Neural progenitor cell (in vitro differentiated cells): ENCODE measurements at regions not wholly inside any gene's neighbourhood (a gene's known extent, or its start where the extent isn't known, plus 50 kb on each side); places are given as distances from the start of the nearest gene placed in this dataset.

ENCODE experiments used
- DNase-seq: peaks from one replicate; pipeline ENCODE4 v3.0.0-alpha.2; 2016; ENCODE audit warnings: low spot score
- H2AFZ ChIP-seq: fragments of 200-600 bp; sonication (generic); replicated peaks from 2 replicates; pipeline ENCODE4 v1.6.1; 2016; ENCODE audit warnings: antibody characterized with exemption
- H3F3A ChIP-seq: fragments of 200-600 bp; sonication (generic); 2 replicates; pipeline ENCODE4 v1.6.1; 2016; ENCODE audit warnings: antibody characterized with exemption, low read depth
- H3K27ac ChIP-seq: fragments of 200-600 bp; sonication (generic); 2 replicates; pipeline ENCODE4 v1.5.1; 2016; ENCODE audit warnings: mild to moderate bottlenecking
- H3K27me3 ChIP-seq: fragments of 200-600 bp; sonication (generic); 2 replicates; pipeline ENCODE4 v1.6.1; 2016; ENCODE audit warnings: mild to moderate bottlenecking, moderate library complexity
- H3K36me3 ChIP-seq: fragments of 200-600 bp; sonication (generic); 2 replicates; pipeline ENCODE4 v1.5.1; 2016
- H3K4me1 ChIP-seq: fragments of 200-600 bp; sonication (generic); 2 replicates; pipeline ENCODE4 v1.6.1; 2016; ENCODE audit warnings: mixed run types
- H3K4me2 ChIP-seq: fragments of 200-600 bp; sonication (generic); 2 replicates; pipeline ENCODE4 v1.6.1; 2016
- H3K4me3 ChIP-seq: fragments of 200-600 bp; sonication (generic); 2 replicates; pipeline ENCODE4 v1.5.1; 2016
- H3K79me2 ChIP-seq: fragments of 200-600 bp; sonication (generic); 2 replicates; pipeline ENCODE4 v1.6.1; 2016; ENCODE audit warnings: low read depth
- H3K9ac ChIP-seq: fragments of 200-600 bp; sonication (generic); 2 replicates; pipeline ENCODE4 v1.6.1; 2016
- H3K9me3 ChIP-seq: fragments of 200-600 bp; sonication (generic); 2 replicates; pipeline ENCODE4 v1.5.1; 2016; ENCODE audit warnings: low read depth
- H4K20me1 ChIP-seq: fragments of 200-600 bp; sonication (generic); 2 replicates; pipeline ENCODE4 v1.6.1; 2016; ENCODE audit warnings: low read depth
- H3K27ac Mint-ChIP-seq: 3 replicates; pipeline ENCODE4 v1.8.0; 2021; ENCODE audit warnings: mixed read lengths
- H3K27me3 Mint-ChIP-seq: 2 replicates; pipeline ENCODE4 v1.8.0; 2022; ENCODE audit warnings: low read depth, mild to moderate bottlenecking, inconsistent platforms, moderate library complexity, mixed read lengths; ENCODE audit not compliant: insufficient read depth
- H3K36me3 Mint-ChIP-seq: 3 replicates; pipeline ENCODE4 v1.8.0; 2021; ENCODE audit warnings: mixed read lengths
- H3K4me1 Mint-ChIP-seq: 3 replicates; pipeline ENCODE4 v1.8.0; 2021; ENCODE audit warnings: mixed read lengths
- H3K4me3 Mint-ChIP-seq: 3 replicates; pipeline ENCODE4 v1.8.0; 2021; ENCODE audit warnings: mild to moderate bottlenecking, moderate library complexity, mixed read lengths
- H3K9me3 Mint-ChIP-seq: 3 replicates; pipeline ENCODE4 v1.8.0; 2020; ENCODE audit warnings: mixed read lengths
- EZH2 ChIP-seq: fragments of 200-600 bp; sonication (generic); IDR thresholded peaks from 2 replicates; pipeline ENCODE4 v1.6.1; 2017; ENCODE audit warnings: antibody characterized with exemption, mild to moderate bottlenecking, moderate library complexity
- EZH2phosphoT487 ChIP-seq: fragments of 200-600 bp; sonication (generic); IDR thresholded peaks from 2 replicates; pipeline ENCODE4 v1.6.1; 2017; ENCODE audit warnings: antibody characterized with exemption
- TF ChIP-seq, protein P1 (sequence below): fragments of 200-600 bp; sonication (generic); IDR thresholded peaks from 2 replicates; pipeline ENCODE4 v1.5.1; 2017; ENCODE audit warnings: antibody characterized with exemption, mild to moderate bottlenecking

DNA sequence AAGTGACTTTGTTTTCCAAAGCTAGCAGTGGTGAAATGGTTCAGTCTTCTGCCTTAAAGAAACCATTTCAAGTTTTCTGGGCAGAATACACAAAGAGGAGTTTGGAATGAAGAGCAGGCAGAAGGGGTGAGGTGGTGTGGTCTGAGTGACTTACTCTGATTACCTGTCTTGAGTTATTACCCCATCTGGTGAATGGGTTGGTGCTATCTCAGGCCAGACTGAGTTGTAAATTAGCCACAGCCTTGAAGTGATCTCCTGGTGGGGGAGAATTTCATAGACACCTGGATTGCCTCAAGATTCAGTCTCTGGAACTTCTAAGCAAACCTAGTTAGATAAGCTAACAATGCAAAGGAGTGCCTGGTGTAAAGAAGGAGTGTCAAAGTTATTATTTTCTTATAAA lies 983.5 kb upstream of the NXPH2 start:
- no peaks in the 10 kb centered on the region for H3K36me3 Mint-ChIP-seq
- Histone ChIP-seq H3K4me3 (no peak overlapping the region), H3K9ac (no peak overlapping the region), H3F3A (no peaks in the 10 kb centered on the region), H3K4me2 (no peak overlapping the region), H2AFZ (no peak overlapping the region), H3K27ac (no peak overlapping the region), H3K4me1 (no peaks in the 10 kb centered on the region), H3K79me2 (no peaks in the 10 kb centered on the region), H3K27me3 (no peaks in the 10 kb centered on the region), H3K36me3 (no peaks in the 10 kb centered on the region), H3K9me3 (no peaks in the 10 kb centered on the region), H4K20me1 (no peaks in the 10 kb centered on the region)
- H3K27me3 Mint-ChIP-seq, result no peaks in the 10 kb centered on the region
- DNase-seq, result no peak
- H3K4me3 Mint-ChIP-seq, result no peak overlapping the region
- TF ChIP-seq EZH2phosphoT487 (no peak), EZH2 (no peak)
- TF ChIP-seq, protein P1, sequence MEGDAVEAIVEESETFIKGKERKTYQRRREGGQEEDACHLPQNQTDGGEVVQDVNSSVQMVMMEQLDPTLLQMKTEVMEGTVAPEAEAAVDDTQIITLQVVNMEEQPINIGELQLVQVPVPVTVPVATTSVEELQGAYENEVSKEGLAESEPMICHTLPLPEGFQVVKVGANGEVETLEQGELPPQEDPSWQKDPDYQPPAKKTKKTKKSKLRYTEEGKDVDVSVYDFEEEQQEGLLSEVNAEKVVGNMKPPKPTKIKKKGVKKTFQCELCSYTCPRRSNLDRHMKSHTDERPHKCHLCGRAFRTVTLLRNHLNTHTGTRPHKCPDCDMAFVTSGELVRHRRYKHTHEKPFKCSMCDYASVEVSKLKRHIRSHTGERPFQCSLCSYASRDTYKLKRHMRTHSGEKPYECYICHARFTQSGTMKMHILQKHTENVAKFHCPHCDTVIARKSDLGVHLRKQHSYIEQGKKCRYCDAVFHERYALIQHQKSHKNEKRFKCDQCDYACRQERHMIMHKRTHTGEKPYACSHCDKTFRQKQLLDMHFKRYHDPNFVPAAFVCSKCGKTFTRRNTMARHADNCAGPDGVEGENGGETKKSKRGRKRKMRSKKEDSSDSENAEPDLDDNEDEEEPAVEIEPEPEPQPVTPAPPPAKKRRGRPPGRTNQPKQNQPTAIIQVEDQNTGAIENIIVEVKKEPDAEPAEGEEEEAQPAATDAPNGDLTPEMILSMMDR, result no peak
- no peak overlapping the region for H3K27ac Mint-ChIP-seq
- no peaks in the 10 kb centered on the region for H3K9me3 Mint-ChIP-seq
- peaks cover 3% of the 10 kb centered on the region for H3K4me1 Mint-ChIP-seq

DNA sequence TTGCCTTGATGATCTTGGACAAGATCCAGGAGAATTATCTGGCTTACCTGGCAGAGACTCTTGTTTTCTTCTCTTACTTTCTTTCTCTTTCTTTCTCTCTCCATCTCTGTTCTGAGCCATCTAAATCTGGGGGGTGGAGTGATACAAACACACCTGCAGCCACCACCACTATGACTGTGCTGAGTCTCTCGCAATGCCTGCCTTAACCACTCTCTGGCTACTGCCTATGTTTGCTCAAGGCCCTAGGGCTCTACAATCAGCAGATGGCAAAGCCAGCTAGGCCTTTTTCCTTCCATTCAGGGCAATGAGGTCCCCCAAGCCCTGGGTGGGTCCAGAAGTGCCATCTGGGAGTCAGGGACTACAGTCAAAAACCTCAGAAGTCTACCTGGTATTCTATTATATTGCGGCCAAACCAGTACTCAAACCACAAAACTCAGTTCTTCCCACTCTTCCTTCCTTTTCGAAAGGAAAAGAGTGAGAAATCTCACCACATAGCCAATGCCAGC lies 978.9 kb upstream of the NXPH2 start:
- TF ChIP-seq EZH2phosphoT487 (no peak), EZH2 (no peak)
- TF ChIP-seq, protein P1, result no peak
- Mint-ChIP-seq H3K4me1 (no peaks in the 10 kb centered on the region), H3K9me3 (peaks cover 13% of the 10 kb centered on the region), H3K27me3 (no peaks in the 10 kb centered on the region), H3K4me3 (no peak overlapping the region), H3K27ac (no peak overlapping the region), H3K36me3 (no peaks in the 10 kb centered on the region)
- H3F3A ChIP-seq, result no peaks in the 10 kb centered on the region
- H3K79me2 ChIP-seq, result no peaks in the 10 kb centered on the region
- H3K9ac ChIP-seq, result no peak overlapping the region
- no peak overlapping the region for H2AFZ ChIP-seq
- no peaks in the 10 kb centered on the region for H3K9me3 ChIP-seq
- H3K4me2 ChIP-seq, result no peak overlapping the region
- H3K27ac ChIP-seq, result no peak overlapping the region
- H4K20me1 ChIP-seq, result no peaks in the 10 kb centered on the region
- no peaks in the 10 kb centered on the region for H3K27me3 ChIP-seq
- no peaks in the 10 kb centered on the region for H3K4me1 ChIP-seq
- DNase-seq, result no peak
- H3K4me3 ChIP-seq, result no peak overlapping the region
- H3K36me3 ChIP-seq, result no peaks in the 10 kb centered on the region

DNA sequence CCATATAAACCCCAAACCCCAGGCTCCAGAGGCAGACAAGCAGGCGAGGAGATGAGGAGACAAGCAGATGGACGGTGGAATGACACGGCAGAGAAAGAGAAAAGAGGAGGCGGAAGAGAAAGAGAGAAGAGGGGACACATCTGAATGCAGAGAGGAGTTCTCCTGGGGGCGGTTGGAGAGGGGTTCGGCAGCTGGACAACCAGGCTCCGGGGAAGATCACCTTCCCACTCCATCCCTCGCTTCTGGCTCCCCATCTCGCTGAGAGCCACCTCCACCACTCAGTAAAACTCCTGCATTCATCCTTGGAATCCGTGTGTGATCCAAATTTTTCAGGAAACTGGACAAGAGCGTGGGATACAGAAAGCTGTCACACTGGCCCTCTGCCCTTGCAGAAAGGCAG lies 966.7 kb upstream of the NXPH2 start:
- Mint-ChIP-seq H3K36me3 (no peaks in the 10 kb centered on the region), H3K4me1 (no peaks in the 10 kb centered on the region), H3K9me3 (no peaks in the 10 kb centered on the region), H3K4me3 (no peak overlapping the region), H3K27ac (no peak overlapping the region), H3K27me3 (peaks cover 4% of the 10 kb centered on the region)
- H3K9ac ChIP-seq, result no peak overlapping the region
- H3K4me2 ChIP-seq, result no peak overlapping the region
- H2AFZ ChIP-seq, result no peak overlapping the region
- no peaks in the 10 kb centered on the region for H3K27me3 ChIP-seq
- no peaks in the 10 kb centered on the region for H3K4me1 ChIP-seq
- no peaks in the 10 kb centered on the region for H3K9me3 ChIP-seq
- TF ChIP-seq EZH2 (no peak), EZH2phosphoT487 (no peak)
- TF ChIP-seq, protein P1, result no peak
- no peaks in the 10 kb centered on the region for H3F3A ChIP-seq
- no peaks in the 10 kb centered on the region for H3K79me2 ChIP-seq
- no peaks in the 10 kb centered on the region for H4K20me1 ChIP-seq
- DNase-seq, result no peak
- H3K4me3 ChIP-seq, result no peak overlapping the region
- H3K27ac ChIP-seq, result no peak overlapping the region
- no peaks in the 10 kb centered on the region for H3K36me3 ChIP-seq
